Left renal pelvis (tissue), 4 donors: ENCODE measurements at regions not wholly inside any gene's neighbourhood (a gene's known extent, or its start where the extent isn't known, plus 50 kb on each side); places are given as distances from the start of the nearest gene placed in this dataset.

ENCODE experiments used
- DNase-seq, 4 donors: peaks; one replicate each; pipeline ENCODE4 v3.0.0-alpha.2; 2013; ENCODE audit warnings: low read depth in 4 of 4, low spot score in 3 of 4

DNA sequence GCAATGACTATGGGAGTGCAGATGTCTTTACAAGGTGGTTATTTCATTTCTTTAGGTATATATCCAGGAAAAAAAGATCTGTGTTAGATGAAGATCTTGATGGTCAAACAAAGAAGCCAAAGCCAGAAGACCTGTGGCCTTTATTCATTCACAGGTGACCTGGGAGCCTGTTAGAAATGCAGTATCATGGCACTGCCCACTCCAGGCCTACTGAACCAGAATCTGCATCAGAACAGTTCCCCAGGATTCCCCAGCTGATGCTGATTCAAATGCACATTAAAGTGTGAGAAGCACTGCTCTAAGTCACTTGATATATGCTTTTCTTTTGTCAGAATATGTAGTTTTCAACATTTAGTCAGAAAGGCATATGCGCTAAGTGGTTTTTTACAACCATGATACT lies 251.1 kb downstream of the IPMK start:
- DNase-seq: no peak

DNA sequence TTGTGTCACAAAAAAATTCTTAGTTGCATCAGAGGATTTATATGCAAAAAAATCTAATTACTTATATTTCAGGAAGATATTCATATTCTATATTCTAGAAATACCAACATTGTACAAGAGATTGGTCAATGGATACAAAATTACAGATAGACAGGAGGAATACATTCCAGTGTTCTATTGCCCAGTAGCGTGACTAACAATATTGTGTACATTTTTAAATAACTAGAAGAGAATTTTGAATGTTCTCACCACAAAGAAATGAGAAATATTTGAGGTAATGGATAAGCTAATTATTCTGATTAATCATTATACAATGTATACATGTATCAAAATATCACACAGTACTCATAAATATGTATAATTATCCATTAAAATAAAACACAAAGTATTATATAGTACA lies 253.3 kb downstream of the IPMK start:
- no peak for DNase-seq

DNA sequence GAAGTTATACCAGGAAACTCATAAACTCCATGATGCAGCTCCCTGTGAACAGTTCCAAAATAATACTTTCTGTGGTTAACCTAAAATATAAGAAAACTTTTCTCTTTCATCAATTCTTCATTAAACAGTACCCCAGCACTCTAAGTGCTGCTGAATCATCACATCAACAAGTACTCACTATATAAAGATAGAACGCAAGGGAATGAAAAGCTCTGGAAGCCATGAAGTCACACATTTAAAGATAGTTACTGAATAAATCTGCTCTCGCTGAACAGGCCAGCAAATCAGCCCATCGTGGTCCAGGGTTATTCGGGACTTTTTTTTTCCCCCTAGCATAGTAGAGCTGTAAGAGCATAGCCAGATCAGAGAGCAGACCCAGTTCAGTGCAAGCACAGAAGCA lies 254.3 kb downstream of the IPMK start:
- DNase-seq: no peak

DNA sequence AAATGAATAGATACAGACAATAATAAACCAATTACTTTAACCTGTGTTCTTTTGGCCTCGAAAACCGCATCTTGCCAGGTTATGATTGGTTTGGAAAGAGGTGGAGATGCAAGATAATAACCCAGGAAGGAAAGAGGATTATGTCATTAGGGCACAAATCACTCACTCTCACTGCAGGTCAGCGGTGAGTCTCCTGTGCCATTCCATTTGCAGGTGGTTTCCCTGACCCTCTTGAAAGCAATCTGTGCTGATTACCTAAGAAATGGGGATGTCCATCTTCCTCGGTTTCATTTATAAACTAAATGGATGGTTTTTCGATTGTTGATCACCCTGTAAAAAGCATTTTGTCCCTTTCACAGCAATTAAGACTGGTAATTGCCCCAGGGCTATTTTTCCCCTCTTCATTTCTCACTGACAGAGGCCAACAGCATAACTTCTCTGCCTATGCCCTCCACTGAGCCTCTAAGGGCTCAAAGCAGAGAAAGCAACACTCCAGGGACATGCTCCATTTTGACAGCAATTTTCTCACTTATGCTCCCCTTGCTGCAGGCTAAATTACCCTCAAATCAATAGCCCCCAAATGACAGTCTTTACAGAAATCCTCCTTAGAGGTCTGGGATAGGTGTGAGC lies 257.5 kb downstream of the IPMK start:
- DNase-seq: no peak

DNA sequence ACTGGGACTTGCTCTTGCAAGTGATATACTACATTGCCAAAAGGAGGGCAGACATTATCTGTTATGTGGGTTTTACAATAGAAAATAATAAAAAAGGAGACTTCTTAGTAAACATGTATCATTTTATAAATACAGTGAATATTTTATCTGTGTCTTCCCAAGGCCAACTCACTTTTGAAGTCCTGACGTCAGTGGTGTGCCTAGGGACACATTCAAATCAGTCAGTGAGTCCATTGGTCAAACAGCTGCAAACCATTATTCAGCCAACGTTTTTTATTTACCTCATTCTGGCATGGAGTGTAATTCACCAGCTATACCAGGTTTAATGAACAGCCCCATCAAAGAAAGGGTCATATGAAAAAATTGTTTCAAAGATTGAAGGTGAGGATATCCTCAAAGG lies 263.7 kb downstream of the IPMK start:
- no peak for DNase-seq

DNA sequence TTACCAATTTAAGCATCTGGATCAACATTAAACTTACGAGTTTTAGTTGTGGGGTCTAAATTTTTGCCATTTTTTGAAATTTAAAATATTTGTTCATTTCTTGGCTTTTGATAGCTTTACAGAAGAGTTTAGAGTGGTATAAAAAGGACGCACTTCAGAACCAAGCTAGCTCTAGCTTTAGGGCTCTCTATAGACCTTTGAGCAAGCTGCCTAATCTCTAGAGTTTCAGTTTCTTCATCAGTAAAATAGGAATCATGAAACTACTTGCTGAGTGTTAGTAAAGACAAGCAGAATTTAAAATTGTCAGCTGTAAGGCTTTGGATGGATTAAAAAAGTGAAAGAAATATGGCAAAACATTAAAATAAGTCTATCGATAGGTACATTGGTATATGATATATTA lies 266.5 kb downstream of the IPMK start:
- DNase-seq: no peak

DNA sequence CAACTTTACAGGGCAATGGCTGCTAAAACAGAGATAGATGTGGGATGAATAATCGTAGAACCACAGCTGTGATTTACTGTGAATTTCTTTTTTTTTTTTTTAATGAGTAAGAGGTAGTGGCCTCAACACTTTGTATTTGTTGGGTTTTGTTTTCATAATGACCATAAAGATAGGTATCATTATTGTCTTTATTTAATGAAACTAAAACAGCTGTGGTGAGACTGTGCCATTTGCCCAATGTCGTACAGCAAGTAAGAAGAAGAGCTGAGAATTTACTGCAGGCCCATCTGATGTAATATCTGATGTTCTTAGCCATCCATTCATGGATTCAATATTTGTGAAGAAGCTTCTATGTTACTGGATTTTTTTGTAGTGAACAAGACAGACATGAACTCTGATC lies 271.2 kb downstream of the IPMK start:
- no peak for DNase-seq

DNA sequence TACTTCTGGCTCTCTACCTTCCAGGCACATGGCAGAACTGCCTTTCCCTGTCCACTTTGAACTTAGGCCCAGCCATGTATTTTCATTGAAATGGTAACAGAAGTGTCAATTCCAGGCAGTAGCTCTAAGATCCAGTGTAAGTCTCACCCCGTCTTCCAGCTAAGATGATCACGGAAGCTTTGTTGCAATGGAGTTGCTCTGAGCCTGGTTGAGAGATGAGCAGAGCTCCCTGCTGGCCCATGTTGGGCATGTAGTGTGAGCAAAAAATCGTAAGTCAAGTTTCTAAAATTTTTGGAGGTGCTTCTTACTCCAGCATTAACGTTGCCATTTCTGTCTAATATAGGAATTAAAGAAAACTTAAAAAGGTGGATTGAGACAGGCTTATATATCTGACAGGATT lies 274.4 kb downstream of the IPMK start:
- no peak for DNase-seq

DNA sequence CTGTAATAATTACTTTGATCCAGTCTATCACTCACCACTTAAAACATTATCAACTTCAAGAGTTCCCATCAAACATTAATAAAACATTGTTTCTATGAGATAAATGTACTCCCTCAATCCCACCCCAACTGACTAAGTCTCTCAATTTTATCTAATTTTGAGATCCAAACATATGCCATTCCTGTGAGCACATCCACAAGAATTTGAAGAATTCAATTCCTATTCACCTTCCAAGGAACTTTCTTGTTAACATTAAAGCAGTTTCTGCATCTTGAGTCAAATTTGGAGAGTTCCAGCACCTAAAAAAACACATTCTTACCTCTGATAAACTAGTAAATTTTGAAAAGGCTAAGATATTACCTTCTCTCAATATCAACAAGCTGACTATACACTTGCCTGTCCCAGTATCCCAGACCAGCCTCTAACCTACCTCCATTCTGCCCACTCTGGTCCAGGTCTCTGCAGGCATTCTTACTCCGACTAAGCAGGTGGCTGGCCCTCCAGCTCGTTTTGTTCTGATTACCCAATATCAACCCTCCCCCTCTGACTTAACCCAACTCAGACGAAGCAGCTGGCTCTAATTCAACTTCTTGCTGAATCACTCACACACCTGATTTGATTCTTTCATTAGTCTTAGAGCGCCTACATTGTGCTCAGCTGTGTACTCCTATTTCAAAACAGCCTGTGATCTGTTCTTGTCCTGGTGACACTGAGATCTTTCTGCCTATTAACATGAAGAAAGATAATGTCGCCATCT lies 275.2 kb downstream of the IPMK start:
- no peak for DNase-seq

DNA sequence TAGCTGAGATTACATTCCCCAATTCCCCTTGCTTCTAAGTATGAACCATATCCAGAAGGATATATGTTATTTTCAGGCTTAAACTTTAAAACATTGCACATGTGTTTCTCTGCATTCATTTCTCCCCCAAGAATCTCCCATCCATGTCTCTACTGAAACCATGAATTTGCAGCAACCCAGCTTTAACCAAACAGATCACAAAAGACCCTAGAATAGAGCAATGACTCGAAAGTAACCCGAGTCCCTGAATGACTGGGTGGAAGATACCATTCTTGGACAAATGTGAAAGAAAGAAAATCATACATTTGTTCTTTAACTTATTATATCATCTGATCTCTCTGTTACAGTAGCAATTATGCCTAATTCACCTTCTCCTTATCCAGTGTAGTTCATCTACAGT lies 278.7 kb downstream of the IPMK start:
- no peak for DNase-seq

DNA sequence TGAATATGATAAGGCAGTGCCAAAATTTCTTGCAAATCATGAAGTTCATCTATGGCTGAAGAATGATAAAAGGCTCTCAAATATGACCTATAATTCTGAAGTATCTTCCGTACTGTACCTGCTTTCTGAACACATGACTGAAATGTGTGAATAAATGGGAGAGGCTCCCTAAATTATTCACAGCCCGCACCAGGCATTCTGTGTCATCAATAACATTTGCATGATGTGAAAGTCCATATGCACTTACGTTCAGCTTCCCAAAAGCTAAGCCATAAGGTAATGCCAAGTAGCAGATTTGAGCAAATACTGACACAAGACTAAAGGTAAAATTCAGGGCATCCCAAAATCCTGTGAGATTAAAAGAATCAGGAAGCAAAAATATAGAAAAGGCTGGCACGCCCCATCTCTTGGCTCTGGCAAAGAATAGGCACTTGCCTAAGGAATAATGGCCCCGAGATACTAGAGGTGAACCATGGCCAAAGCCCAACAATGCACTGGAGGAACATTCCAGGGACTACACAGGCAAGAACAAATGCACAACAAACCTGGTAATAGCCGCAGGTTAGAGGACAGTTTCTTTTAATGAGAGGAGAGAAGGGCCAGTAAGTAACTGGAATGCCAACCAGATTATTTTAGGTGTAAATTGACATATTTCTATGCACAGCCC lies 280.5 kb downstream of the IPMK start:
- DNase-seq: no peak

DNA sequence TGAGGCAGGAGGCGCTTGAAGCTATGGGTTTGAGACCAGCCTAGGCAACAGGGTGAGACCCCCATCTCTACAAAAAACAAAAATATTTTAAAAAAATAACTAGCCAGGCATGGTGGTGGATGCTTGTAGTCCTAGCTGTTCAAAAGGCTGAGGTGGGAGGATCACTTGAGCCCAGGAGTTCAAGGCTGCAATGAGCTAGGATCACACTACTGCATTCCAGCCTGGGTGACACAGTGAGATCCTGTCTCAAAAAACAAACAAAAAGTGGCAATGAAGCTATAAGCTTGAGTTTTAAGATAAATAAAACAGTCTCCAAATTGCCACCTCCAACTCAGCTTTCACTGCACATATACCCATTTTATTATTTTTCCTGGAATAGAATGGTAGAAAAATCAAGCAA lies 281.3 kb downstream of the IPMK start:
- no peak for DNase-seq

DNA sequence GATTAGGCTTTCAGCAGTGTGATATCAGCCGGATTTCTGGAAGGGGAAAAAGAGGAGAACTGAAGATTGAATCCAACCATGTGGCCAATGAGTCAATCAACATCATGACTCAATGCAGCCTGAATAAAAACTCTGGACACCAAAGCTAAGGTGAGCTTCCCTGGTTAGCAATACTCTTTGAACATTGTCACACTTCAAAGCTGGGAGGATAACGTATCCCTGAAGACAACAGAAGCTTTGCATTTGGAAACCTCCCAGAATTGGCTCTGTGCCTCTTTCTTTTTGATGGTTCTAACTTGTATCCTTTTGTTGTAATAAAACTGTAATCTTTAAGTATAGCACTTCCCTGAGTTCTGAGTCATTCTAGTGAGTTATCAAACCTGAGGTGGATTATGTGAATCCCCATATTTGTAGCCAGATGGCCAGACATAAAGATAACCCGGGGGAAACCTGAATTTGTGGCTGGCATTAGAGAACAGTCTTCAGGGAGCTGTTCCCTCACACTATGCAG lies 284.4 kb downstream of the IPMK start:
- no peak for DNase-seq

DNA sequence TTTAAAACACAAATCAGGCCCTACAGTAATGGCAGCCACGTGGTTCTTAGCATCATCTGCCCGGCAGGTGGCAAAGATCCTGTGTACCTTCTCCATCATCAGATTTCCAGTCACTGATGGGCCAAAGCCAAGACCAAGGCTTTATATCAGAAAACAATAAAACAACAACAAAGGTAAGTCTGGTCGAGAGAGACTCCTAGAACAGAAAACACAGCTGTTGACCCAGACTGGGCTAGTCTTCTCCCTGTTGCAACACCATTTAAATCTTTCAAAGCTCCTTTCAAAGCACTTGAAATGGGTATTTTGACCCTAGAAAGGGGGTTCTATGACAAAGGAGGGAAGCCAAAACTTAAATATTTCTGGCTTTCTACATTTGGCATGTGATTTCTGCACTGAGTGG lies 285.6 kb downstream of the IPMK start:
- no peak for DNase-seq

DNA sequence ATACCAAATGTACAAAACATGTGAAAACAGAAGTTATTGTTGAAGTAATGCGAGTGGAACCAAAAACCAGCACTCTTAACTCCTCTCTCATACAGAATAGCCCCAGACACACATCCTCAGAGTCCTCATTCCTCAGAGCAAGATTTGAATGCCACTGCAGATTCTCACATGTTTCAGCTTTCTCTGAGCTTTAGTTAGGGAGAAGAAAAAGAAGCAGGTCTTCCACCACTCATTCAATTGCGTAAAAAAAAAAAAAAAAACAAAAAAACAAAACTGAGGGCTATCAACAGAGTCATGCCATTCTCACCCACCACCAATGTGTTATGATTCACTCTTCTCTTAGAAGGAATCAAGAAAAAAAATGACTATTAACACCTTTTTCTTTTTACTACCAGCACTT lies 287.7 kb downstream of the IPMK start:
- DNase-seq: no peak

DNA sequence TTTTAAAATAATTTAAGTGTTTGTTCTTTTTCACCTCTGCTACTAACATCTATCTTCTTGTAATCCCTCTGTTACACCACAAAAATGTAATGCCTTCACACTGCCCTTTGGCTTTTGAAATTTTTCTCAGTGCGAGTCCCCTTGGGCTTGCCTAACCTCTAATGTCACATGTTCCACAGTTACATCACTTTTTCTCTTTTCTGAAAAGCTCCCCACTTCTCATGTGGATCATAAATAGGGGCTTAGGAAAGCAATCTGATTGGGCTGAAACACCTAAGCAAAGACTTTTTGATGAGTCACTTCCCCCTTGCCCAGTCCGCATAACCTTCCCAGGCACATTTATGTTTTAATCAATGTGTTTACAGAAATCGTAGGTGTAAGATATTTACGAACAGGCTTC lies 288.2 kb downstream of the IPMK start:
- no peak for DNase-seq

DNA sequence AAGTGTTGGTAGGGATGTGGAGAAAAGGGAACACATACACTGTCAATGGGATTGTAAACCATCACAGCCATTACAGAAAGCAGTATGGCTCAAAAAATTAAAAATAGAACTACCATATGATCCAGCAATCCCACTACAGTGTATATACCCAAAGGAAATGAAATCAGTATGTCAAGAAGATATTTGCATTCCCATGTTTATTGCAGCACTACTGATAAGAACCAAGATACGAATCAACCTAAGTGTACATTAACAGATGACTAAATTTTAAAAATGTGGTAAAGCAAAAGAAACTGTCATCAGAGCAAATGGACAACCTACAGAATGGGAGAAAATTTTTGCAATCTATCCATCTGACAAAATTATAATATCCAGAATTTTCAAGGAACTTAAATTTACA lies 290.4 kb downstream of the IPMK start:
- DNase-seq: no peak

DNA sequence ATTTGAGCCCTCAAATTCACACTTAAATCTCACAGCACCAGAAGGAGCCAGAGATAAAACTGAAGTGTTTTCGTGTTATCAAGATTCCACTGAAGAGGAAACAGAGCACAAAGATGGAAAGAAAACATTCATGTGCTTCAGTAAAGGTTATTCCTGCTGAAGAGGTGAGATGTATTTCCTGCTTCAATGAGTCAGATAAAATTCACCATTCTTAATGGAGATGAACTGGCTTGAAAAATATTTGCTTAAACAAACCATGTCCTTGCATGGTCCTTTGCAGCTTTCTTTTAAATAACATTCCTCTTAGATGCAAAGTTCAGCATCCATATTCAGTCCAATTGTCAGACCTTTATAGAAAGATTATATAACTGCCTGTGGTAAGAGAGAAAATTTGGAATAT lies 294.2 kb downstream of the IPMK start:
- no peak for DNase-seq

DNA sequence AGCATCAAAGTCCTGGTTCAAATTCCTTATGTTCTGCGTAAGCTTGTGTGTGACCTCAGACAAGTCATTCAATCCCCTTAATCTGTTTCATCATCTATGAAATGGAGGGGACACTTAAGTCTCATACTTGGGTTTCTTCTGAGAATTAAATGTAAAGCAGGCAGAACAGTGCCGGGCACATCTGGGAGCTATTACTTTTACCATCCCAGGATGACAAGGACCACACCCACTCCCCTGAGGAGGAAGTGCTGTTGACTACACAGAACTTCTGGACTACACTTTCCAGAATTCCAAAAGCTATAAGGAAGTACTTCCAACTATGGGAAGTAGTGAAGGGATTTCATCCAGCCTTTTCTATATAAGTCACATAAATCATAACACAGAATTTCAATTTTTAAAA lies 294.9 kb downstream of the IPMK start:
- no peak for DNase-seq

DNA sequence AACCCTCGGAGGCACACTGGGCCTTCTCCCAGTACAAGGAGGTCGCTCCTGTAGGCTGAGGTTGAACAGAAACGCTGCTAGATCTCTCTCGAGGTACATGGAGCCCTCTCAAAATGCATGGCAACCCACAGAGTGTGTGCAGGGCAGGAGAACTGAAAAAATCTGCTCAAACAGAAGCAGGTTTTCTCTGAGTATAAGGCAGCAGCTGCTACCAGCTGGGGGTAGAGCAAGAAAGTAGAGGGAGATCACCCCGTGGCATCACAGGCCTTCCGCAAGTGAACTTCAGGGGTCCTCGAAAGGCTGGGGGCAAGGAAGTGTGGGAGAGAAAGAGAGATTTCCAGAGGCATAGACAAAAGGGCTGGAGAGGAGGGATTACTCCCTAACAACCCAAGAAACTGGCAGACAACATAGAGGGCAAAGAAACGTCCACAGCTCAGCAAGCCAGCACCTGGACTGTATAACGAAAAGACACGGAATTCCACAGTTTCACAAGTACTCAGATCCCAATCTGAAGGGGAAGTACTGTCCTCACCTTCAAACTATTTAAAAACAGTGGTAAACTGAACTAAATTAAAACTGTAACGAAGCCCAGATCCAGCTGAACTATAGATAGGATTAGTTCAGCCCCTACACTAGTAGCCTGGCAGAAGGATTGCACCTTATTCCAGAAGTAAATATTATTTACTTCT lies 299.2 kb downstream of the IPMK start:
- no peak for DNase-seq

DNA sequence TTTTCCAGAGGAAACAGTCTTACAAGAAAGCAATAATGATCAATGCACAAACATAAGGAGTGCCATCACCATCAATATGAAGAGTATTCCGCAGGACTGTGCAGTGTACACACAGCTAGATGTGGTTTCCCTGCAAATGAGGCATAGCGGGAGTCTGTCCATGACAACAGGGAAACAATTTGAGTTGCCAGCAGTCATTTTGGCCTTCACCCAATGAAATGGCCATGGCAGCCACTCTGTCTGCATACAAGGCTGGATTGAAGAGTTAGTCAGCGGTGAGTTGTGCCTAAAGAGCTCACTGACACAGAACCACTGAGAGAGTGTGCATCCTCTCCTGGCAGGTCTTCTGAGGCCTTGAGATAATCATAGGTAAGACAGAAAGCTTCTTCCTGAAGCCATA lies 303.3 kb downstream of the IPMK start:
- DNase-seq: no peak
